ENCODE measurements at regions not wholly inside any gene's neighbourhood (a gene's known extent, or its start where the extent isn't known, plus 50 kb on each side); places are given as distances from the start of the nearest gene placed in this dataset.

DNA sequence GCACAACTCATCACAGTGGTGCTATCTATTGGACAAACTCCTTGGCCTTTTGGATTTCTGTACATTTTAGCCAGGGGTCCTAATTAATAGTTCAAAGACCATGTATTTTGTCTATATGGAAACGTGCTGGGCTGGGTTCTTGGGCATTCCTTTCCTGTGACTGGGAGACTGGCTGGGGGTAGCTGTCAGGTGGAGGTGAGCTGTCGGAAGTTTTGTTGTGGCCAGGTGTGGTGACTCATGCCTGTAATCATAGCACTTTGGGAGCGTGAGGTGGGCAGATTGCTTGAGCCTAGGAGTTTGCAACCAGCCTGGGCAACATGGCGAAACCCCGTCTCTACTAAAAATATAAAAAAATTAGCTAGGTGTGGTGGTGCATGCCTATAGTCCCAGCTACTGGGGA lies 392.4 kb downstream of the RPS6KC1 start:
- H3K27me3 Mint-ChIP-seq = no peaks in the 10 kb centered on the region
- no peak overlapping the region for H3K4me2 ChIP-seq (replicated peaks; ENCODE audit: low read depth, low read length, poor library complexity, severe bottlenecking)
- whole genome bisulfite sequencing (ENCODE audit: insufficient coverage) = 81% methylated on average over 2 of the region's 5 CpGs

DNA sequence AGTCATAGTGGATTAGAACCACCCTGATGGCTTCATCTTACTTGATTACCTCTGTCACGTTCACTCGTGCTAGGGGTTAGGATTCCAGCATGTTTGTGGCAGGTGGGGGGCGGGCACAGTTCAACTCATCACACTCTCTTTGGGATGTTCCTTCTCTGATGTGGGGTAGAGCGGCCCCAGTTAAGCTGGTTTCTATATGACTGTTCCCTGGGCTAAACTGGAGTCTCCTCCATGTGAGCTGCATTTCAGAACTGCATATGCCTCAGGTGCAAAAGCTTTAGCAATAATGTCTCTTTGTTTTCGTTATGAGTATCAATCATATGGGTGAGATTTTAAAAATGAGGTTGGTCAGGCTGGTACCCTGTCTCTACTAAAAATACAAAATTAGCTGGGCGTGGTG lies 393.2 kb downstream of the RPS6KC1 start:
- no peaks in the 10 kb centered on the region for H3K27me3 Mint-ChIP-seq
- ChIA-PET CTCF (no interaction called here), POLR2A (no interaction called here)
- no peak for DNase-seq
- TF ChIP-seq EZH2 (IDR thresholded peaks at IDR 0.05; ENCODE audit: borderline replicate concordance, insufficient read depth, low read depth, low read length, poor library complexity, severe bottlenecking) = no peak
- TF ChIP-seq, protein P1, sequence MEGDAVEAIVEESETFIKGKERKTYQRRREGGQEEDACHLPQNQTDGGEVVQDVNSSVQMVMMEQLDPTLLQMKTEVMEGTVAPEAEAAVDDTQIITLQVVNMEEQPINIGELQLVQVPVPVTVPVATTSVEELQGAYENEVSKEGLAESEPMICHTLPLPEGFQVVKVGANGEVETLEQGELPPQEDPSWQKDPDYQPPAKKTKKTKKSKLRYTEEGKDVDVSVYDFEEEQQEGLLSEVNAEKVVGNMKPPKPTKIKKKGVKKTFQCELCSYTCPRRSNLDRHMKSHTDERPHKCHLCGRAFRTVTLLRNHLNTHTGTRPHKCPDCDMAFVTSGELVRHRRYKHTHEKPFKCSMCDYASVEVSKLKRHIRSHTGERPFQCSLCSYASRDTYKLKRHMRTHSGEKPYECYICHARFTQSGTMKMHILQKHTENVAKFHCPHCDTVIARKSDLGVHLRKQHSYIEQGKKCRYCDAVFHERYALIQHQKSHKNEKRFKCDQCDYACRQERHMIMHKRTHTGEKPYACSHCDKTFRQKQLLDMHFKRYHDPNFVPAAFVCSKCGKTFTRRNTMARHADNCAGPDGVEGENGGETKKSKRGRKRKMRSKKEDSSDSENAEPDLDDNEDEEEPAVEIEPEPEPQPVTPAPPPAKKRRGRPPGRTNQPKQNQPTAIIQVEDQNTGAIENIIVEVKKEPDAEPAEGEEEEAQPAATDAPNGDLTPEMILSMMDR (IDR thresholded peaks at IDR 0.05) = no peak
- Histone ChIP-seq H4K20me1 (ENCODE audit: control insufficient read depth, insufficient read depth, low read length, poor library complexity, severe bottlenecking) (no peaks in the 10 kb centered on the region), H3K27me3 (replicated peaks in 1 of 4; ENCODE audit: control extremely low read depth in 1 of 4, control insufficient read depth in 3 of 4, insufficient read depth in 4 of 4, low read length in 3 of 4) (no peaks in the 10 kb centered on the region), H3K27ac (ENCODE audit: low read length in 2 of 2) (no peak overlapping the region), H2AFZ (ENCODE audit: insufficient read depth, low read depth, low read length, poor library complexity, severe bottlenecking) (no peak overlapping the region), H3K4me2 (replicated peaks; ENCODE audit: low read depth, low read length, poor library complexity, severe bottlenecking) (no peak overlapping the region), H3K79me2 (ENCODE audit: control insufficient read depth, insufficient read depth, low read length) (no peaks in the 10 kb centered on the region), H3K4me1 (ENCODE audit: control insufficient read depth in 2 of 2, insufficient read depth in 2 of 2, low read length in 2 of 2) (no peaks in the 10 kb centered on the region), H3K4me3 (ENCODE audit: control extremely low read depth in 1 of 5, extremely low read depth in 1 of 5, insufficient read depth in 1 of 5, low read depth in 2 of 5, low read length in 4 of 5) (no peak overlapping the region), H3K9ac (ENCODE audit: low read length) (no peak overlapping the region), H3K9me3 (ENCODE audit: control extremely low read depth in 1 of 3, control insufficient read depth in 2 of 3, insufficient read depth in 1 of 3, low read length in 2 of 3) (no peaks in the 10 kb centered on the region), H3K36me3 (replicated peaks in 1 of 2; ENCODE audit: control extremely low read depth in 1 of 2, control insufficient read depth in 1 of 2, extremely low read depth in 1 of 2, insufficient read depth in 2 of 2, low read length in 1 of 2) (no peaks in the 10 kb centered on the region)
- intact Hi-C loops (cut with micrococcal nuclease) = no loop called here
- WGBS (ENCODE audit: insufficient coverage) = 0% methylated on average over 1 of the region's 6 CpGs
- no peak overlapping the region for H3K27ac Mint-ChIP-seq
- no peak overlapping the region for H3K4me3 Mint-ChIP-seq
- H3K4me1 Mint-ChIP-seq = no peaks in the 10 kb centered on the region
- no peak for ATAC-seq (ENCODE audit: low read depth)
- no peaks in the 10 kb centered on the region for H3K9me3 Mint-ChIP-seq (ENCODE audit: insufficient read depth)

More for the DNA sequence above, 392.4 kb downstream of the RPS6KC1 start:
- no peaks in the 10 kb centered on the region for H3K79me2 ChIP-seq (ENCODE audit: control insufficient read depth, insufficient read depth, low read length)
- intact Hi-C loops (cut with micrococcal nuclease) = no loop called here
- no peak overlapping the region for H3K27ac ChIP-seq (ENCODE audit: low read length in 2 of 2)
- H3K36me3 ChIP-seq (replicated peaks in 1 of 2; ENCODE audit: control extremely low read depth in 1 of 2, control insufficient read depth in 1 of 2, extremely low read depth in 1 of 2, insufficient read depth in 2 of 2, low read length in 1 of 2) = no peaks in the 10 kb centered on the region
- TF ChIP-seq, protein P1 (IDR thresholded peaks at IDR 0.05) = no peak
- no peak for TF ChIP-seq EZH2 (IDR thresholded peaks at IDR 0.05; ENCODE audit: borderline replicate concordance, insufficient read depth, low read depth, low read length, poor library complexity, severe bottlenecking)
- H2AFZ ChIP-seq (ENCODE audit: insufficient read depth, low read depth, low read length, poor library complexity, severe bottlenecking) = no peak overlapping the region
- no peaks in the 10 kb centered on the region for H3K9me3 Mint-ChIP-seq (ENCODE audit: insufficient read depth)
- no peak overlapping the region for H3K27ac Mint-ChIP-seq
- DNase-seq (no peak), ATAC-seq (ENCODE audit: low read depth) (no peak)
- no peaks in the 10 kb centered on the region for H3K4me1 ChIP-seq (ENCODE audit: control insufficient read depth in 2 of 2, insufficient read depth in 2 of 2, low read length in 2 of 2)
- H4K20me1 ChIP-seq (ENCODE audit: control insufficient read depth, insufficient read depth, low read length, poor library complexity, severe bottlenecking) = no peaks in the 10 kb centered on the region
- H3K27me3 ChIP-seq (replicated peaks in 1 of 4; ENCODE audit: control extremely low read depth in 1 of 4, control insufficient read depth in 3 of 4, insufficient read depth in 4 of 4, low read length in 3 of 4) = no peaks in the 10 kb centered on the region
- H3K9ac ChIP-seq (ENCODE audit: low read length) = no peak overlapping the region
- H3K4me1 Mint-ChIP-seq = no peaks in the 10 kb centered on the region
- CTCF ChIA-PET = no interaction called here
- no peak overlapping the region for H3K4me3 Mint-ChIP-seq
- POLR2A ChIA-PET = no interaction called here
- H3K9me3 ChIP-seq (ENCODE audit: control extremely low read depth in 1 of 3, control insufficient read depth in 2 of 3, insufficient read depth in 1 of 3, low read length in 2 of 3) = no peaks in the 10 kb centered on the region
- no peak overlapping the region for H3K4me3 ChIP-seq (ENCODE audit: control extremely low read depth in 1 of 5, extremely low read depth in 1 of 5, insufficient read depth in 1 of 5, low read depth in 2 of 5, low read length in 4 of 5)

Data from B cell (primary cell).